Mucosa of descending colon (tissue), 3 donors: ENCODE measurements at regions not wholly inside any gene's neighbourhood (a gene's known extent, or its start where the extent isn't known, plus 50 kb on each side); places are given as distances from the start of the nearest gene placed in this dataset.

Source experiments
- ATAC-seq: fragments of 200-7000 bp; cut with Tn5 transposase; one replicate; pipeline ENCODE4 v1.9.1; 2020; ENCODE audit warnings: mild to moderate bottlenecking, moderate library complexity
- DNase-seq, 3 donors: peaks; one replicate each; pipeline ENCODE4 v3.0.0-alpha.2; 2020
- H3K36me3 ChIP-seq: fragments of 200-600 bp; one replicate; pipeline ENCODE4 v1.8.0; 2021; ENCODE audit warnings: low read depth, mild to moderate bottlenecking
- H3K4me1 ChIP-seq: fragments of 200-600 bp; one replicate; pipeline ENCODE4 v1.8.0; 2021; ENCODE audit warnings: low read depth, mild to moderate bottlenecking
- H3K4me3 ChIP-seq: fragments of 200-600 bp; one replicate; pipeline ENCODE4 v1.8.0; 2021; ENCODE audit warnings: mild to moderate bottlenecking
- H3K9me3 ChIP-seq: fragments of 200-600 bp; one replicate; pipeline ENCODE4 v1.8.0; 2021; ENCODE audit warnings: mild to moderate bottlenecking
- CTCF ChIP-seq: fragments of 200-600 bp; IDR thresholded peaks from one replicate; pipeline ENCODE4 v1.8.0; 2022; ENCODE audit warnings: antibody characterized with exemption, mild to moderate bottlenecking
- intact Hi-C, 2 donors: fragments of 100-400 bp; cut with DNase I in 1 of 2; cut with micrococcal nuclease in 1 of 2; formaldehyde crosslinking; loops; one replicate each; pipeline versions ENCODE4 v1.11.0 to v1.11.1; 2022; cut with DNase I, micrococcal nuclease
- donor health status: DM: no; HTN: no; CAD: no; lungs with moderate emphysema.
- donor health status: DM: no; HTN: no; CAD: no.
- donor health status: DM: no; HTN: yes; CAD: no.

GRCh38 chr14:65815127-65815526 is 402.6 kb downstream of the FUT8 start:
- ATAC-seq, result no peak
- intact Hi-C loops, result no loop called here

GRCh38 chr14:65817011-65817410 is 404.5 kb downstream of the FUT8 start:
- intact Hi-C loops, result no loop called here
- Histone ChIP-seq H3K36me3 (no peaks in the 10 kb centered on the region), H3K4me1 (no peaks in the 10 kb centered on the region), H3K4me3 (no peak overlapping the region), H3K9me3 (no peaks in the 10 kb centered on the region)
- DNase-seq, result no peak
- ATAC-seq, result no peak
- TF ChIP-seq CTCF, result no peak

More at GRCh38 chr14:65815127-65815526, 402.6 kb downstream of the FUT8 start:
- no peaks in the 10 kb centered on the region for H3K36me3 ChIP-seq
- no peak overlapping the region for H3K4me3 ChIP-seq
- TF ChIP-seq CTCF, result no peak
- no peaks in the 10 kb centered on the region for H3K9me3 ChIP-seq
- no peak for DNase-seq
- H3K4me1 ChIP-seq, result no peaks in the 10 kb centered on the region

- DNase-seq, result no peak
- intact Hi-C loops, result no loop called here
- ATAC-seq, result no peak
- no peak overlapping the region for H3K4me3 ChIP-seq
- H3K4me1 ChIP-seq, result no peaks in the 10 kb centered on the region
- no peak for TF ChIP-seq CTCF
- no peaks in the 10 kb centered on the region for H3K9me3 ChIP-seq
- no peaks in the 10 kb centered on the region for H3K36me3 ChIP-seq
Measured at GRCh38 chr14:65819569-65819968, 407.0 kb downstream of the FUT8 start.

GRCh38 chr14:65821224-65821753 is 408.8 kb downstream of the FUT8 start:
- TF ChIP-seq CTCF, result no peak
- ATAC-seq (no peak), DNase-seq (no peak)
- intact Hi-C loops, result loop anchor here (5.0 to 10.0 kb wide), 3 partner anchors 404 to 656 kb away; partner anchors contain the start of gene FUT8 (in 1 of the 2)
- H3K9me3 ChIP-seq, result no peaks in the 10 kb centered on the region
- no peak overlapping the region for H3K4me3 ChIP-seq
- H3K36me3 ChIP-seq, result no peaks in the 10 kb centered on the region
- H3K4me1 ChIP-seq, result no peaks in the 10 kb centered on the region

- H3K4me1 ChIP-seq, result no peaks in the 10 kb centered on the region
- H3K4me3 ChIP-seq, result no peak overlapping the region
- intact Hi-C loops, result loop anchor here (5.0 to 10.0 kb wide), 3 partner anchors 407 to 660 kb away; partner anchors contain the start of gene FUT8 (in 1 of the 2)
- TF ChIP-seq CTCF, result peak; percentile 84
- peak in 2 of 3 donors; percentile 40 to 65 for DNase-seq
- ATAC-seq, result peak; percentile 90
- no peaks in the 10 kb centered on the region for H3K36me3 ChIP-seq
- no peaks in the 10 kb centered on the region for H3K9me3 ChIP-seq
Measured at GRCh38 chr14:65824285-65824977, 411.9 kb downstream of the FUT8 start.
